Breast epithelium (tissue), 3 donors: ENCODE measurements at regions not wholly inside any gene's neighbourhood (a gene's known extent, or its start where the extent isn't known, plus 50 kb on each side); places are given as distances from the start of the nearest gene placed in this dataset.

ENCODE experiments used
- POLR2A ChIP-seq: fragments of 450-650 bp; IDR thresholded peaks from one replicate; pipeline ENCODE4 v1.6.1; 2016; ENCODE audit warnings: antibody characterized with exemption, mild to moderate bottlenecking, moderate library complexity
- TF ChIP-seq, protein P1 (sequence below), 3 donors: fragments of 450-650 bp; IDR thresholded peaks; one replicate each; pipeline ENCODE4 v1.5.1; 2016 to 2017; ENCODE audit warnings: antibody characterized with exemption in 3 of 3, mild to moderate bottlenecking in 3 of 3, moderate library complexity in 3 of 3

DNA sequence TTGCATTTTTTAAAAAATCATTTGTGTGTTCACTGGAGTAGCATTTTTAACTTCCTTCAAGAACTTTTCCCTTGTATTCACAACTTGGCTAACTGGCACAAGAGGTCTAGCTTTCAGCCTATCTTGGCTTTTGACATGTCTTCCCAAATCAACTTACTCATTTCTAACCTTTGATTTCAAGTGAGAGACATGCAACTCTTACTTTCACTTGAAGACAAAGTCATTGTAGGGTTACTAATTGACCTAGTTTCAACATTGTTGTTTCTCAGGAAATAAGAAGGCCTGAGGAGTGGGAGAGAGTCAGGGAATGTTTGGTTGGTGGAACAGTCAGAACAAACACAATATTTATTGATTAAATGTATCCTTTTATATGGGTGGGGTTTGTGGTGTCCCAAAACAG lies 95.0 kb upstream of the C9orf72 start:
- TF ChIP-seq, protein P1, sequence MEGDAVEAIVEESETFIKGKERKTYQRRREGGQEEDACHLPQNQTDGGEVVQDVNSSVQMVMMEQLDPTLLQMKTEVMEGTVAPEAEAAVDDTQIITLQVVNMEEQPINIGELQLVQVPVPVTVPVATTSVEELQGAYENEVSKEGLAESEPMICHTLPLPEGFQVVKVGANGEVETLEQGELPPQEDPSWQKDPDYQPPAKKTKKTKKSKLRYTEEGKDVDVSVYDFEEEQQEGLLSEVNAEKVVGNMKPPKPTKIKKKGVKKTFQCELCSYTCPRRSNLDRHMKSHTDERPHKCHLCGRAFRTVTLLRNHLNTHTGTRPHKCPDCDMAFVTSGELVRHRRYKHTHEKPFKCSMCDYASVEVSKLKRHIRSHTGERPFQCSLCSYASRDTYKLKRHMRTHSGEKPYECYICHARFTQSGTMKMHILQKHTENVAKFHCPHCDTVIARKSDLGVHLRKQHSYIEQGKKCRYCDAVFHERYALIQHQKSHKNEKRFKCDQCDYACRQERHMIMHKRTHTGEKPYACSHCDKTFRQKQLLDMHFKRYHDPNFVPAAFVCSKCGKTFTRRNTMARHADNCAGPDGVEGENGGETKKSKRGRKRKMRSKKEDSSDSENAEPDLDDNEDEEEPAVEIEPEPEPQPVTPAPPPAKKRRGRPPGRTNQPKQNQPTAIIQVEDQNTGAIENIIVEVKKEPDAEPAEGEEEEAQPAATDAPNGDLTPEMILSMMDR (IDR thresholded peaks at IDR 0.05), result no peak
- no peak for TF ChIP-seq POLR2A
